ENCODE measurements at regions not wholly inside any gene's neighbourhood (a gene's known extent, or its start where the extent isn't known, plus 50 kb on each side); places are given as distances from the start of the nearest gene placed in this dataset.

GRCh38 chr5:173463207-173463606 lies 135.0 kb upstream of the STC2 start:
- Histone ChIP-seq H3K79me2 (ENCODE audit: insufficient read depth, low read length) (no peaks in the 10 kb centered on the region), H3K27me3 (ENCODE audit: low read length) (no peaks in the 10 kb centered on the region), H4K20me1 (ENCODE audit: low read depth, low read length) (no peaks in the 10 kb centered on the region), H2AFZ (ENCODE audit: low read depth, low read length, severe bottlenecking) (no peak overlapping the region), H3K9ac (ENCODE audit: low read length) (no peak overlapping the region), H3K9me2 (replicated peaks; ENCODE audit: insufficient read depth, low read length) (no peaks in the 10 kb centered on the region), H3K36me3 (ENCODE audit: low read length) (no peaks in the 10 kb centered on the region), H3F3A (ENCODE audit: insufficient read depth) (no peaks in the 10 kb centered on the region), H3K4me3 (ENCODE audit: insufficient read depth, low read length, poor library complexity, severe bottlenecking) (no peak overlapping the region), H3K4me2 (ENCODE audit: low read depth, low read length, poor library complexity, severe bottlenecking) (no peak overlapping the region), H3K27ac (ENCODE audit: low read depth, low read length) (no peak overlapping the region), H3K9me3 (ENCODE audit: insufficient read depth, low read length) (no peaks in the 10 kb centered on the region)
- TF ChIP-seq CTCF (IDR thresholded peaks at IDR 0.05; ENCODE audit: insufficient read depth, low read length, poor library complexity, severe bottlenecking) = no peak
- TF ChIP-seq EZH2phosphoT487 (conservative IDR thresholded peaks at IDR 0.05; ENCODE audit: low read length) = no peak

DNA sequence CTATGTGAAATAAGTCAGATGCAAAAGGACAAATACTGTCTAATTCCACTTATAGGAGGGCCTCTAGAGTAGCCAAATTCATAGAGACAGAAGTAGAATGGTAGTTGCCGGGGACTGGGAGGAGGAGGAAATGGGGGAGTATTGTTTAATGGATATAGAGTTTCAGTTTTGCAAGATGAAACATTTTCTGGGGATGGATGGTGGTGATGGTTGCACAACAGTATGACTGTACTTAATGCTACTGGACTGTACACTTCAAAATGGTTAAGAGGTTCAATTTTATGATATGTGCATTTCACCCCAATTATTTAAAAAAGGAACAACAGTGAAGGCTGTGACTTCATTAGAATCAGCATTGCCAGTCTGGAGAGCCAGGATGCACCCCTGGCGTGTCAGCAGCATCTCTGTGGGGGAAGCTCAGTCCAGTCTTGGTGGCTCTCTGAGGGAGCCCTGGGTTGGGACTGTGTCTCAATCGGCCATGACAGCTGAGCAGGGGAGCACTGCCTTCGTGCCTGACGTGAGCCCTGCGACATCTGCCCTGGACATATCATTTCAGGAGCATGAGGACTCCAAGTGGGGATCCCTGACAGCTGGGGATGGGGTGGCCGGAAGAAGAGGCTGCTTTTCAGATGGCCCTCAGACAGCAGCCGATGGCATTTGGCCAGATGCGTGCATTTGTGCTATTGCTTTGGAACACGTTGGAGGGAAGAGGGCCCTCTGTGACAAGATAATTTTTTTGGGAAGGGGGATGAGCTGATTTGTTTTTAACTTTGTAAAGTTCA lies 130.8 kb upstream of the STC2 start:
- Histone ChIP-seq H3F3A (ENCODE audit: insufficient read depth) (no peaks in the 10 kb centered on the region), H3K36me3 (ENCODE audit: low read length) (no peaks in the 10 kb centered on the region), H3K4me2 (ENCODE audit: low read depth, low read length, poor library complexity, severe bottlenecking) (no peak overlapping the region), H2AFZ (ENCODE audit: low read depth, low read length, severe bottlenecking) (no peak overlapping the region), H3K79me2 (ENCODE audit: insufficient read depth, low read length) (no peaks in the 10 kb centered on the region), H3K9me3 (ENCODE audit: insufficient read depth, low read length) (no peaks in the 10 kb centered on the region), H3K27me3 (ENCODE audit: low read length) (no peaks in the 10 kb centered on the region), H3K9me2 (replicated peaks; ENCODE audit: insufficient read depth, low read length) (no peaks in the 10 kb centered on the region), H3K27ac (ENCODE audit: low read depth, low read length) (no peak overlapping the region), H3K4me3 (ENCODE audit: insufficient read depth, low read length, poor library complexity, severe bottlenecking) (no peak overlapping the region), H3K9ac (ENCODE audit: low read length) (no peak overlapping the region), H4K20me1 (ENCODE audit: low read depth, low read length) (no peaks in the 10 kb centered on the region)
- TF ChIP-seq EZH2phosphoT487 (conservative IDR thresholded peaks at IDR 0.05; ENCODE audit: low read length) = no peak
- no peak for TF ChIP-seq CTCF (IDR thresholded peaks at IDR 0.05; ENCODE audit: insufficient read depth, low read length, poor library complexity, severe bottlenecking)

- TF ChIP-seq EZH2phosphoT487 (conservative IDR thresholded peaks at IDR 0.05; ENCODE audit: low read length) (no peak), CTCF (IDR thresholded peaks at IDR 0.05; ENCODE audit: insufficient read depth, low read length, poor library complexity, severe bottlenecking) (no peak)
- no peak overlapping the region for H3K4me3 ChIP-seq (ENCODE audit: insufficient read depth, low read length, poor library complexity, severe bottlenecking)
- no peak overlapping the region for H2AFZ ChIP-seq (ENCODE audit: low read depth, low read length, severe bottlenecking)
- H3K9ac ChIP-seq (ENCODE audit: low read length) = no peak overlapping the region
- no peaks in the 10 kb centered on the region for H3K36me3 ChIP-seq (ENCODE audit: low read length)
- H3K9me2 ChIP-seq (replicated peaks; ENCODE audit: insufficient read depth, low read length) = no peaks in the 10 kb centered on the region
- no peaks in the 10 kb centered on the region for H3F3A ChIP-seq (ENCODE audit: insufficient read depth)
- H4K20me1 ChIP-seq (ENCODE audit: low read depth, low read length) = no peaks in the 10 kb centered on the region
- no peaks in the 10 kb centered on the region for H3K79me2 ChIP-seq (ENCODE audit: insufficient read depth, low read length)
- no peaks in the 10 kb centered on the region for H3K9me3 ChIP-seq (ENCODE audit: insufficient read depth, low read length)
- H3K4me2 ChIP-seq (ENCODE audit: low read depth, low read length, poor library complexity, severe bottlenecking) = no peak overlapping the region
- no peak overlapping the region for H3K27ac ChIP-seq (ENCODE audit: low read depth, low read length)
- H3K27me3 ChIP-seq (ENCODE audit: low read length) = no peaks in the 10 kb centered on the region
Measured at GRCh38 chr5:173457482-173457881, 129.3 kb upstream of the STC2 start.

All from SU-DHL-6 (cell line).